ENCODE measurements at regions not wholly inside any gene's neighbourhood (a gene's known extent, or its start where the extent isn't known, plus 50 kb on each side); places are given as distances from the start of the nearest gene placed in this dataset.

- peak; percentile 4 to 16 for DNase-seq
Measured at GRCh38 chr4:174120446-174121295, 162.8 kb downstream of the FBXO8 start.

GRCh38 chr4:174119830-174120229, 163.6 kb downstream of the FBXO8 start:
- DNase-seq: no peak

- no peak for DNase-seq
Measured at GRCh38 chr4:174119051-174119450, 164.4 kb downstream of the FBXO8 start.

- DNase-seq: no peak
Measured at GRCh38 chr4:174118171-174118570, 165.3 kb downstream of the FBXO8 start.

GRCh38 chr4:174117445-174117844, 166.0 kb downstream of the FBXO8 start:
- DNase-seq: no peak

- no peak for DNase-seq
Measured at GRCh38 chr4:174116021-174116420, 167.4 kb downstream of the FBXO8 start.

GRCh38 chr4:174111422-174111821, 172.0 kb downstream of the FBXO8 start:
- DNase-seq: no peak

GRCh38 chr4:174110180-174110579, 173.3 kb downstream of the FBXO8 start:
- DNase-seq: no peak

- no peak for DNase-seq
Measured at GRCh38 chr4:174107746-174108354, 175.6 kb downstream of the FBXO8 start.

- no peak for DNase-seq
Measured at GRCh38 chr4:174105202-174105601, 178.3 kb downstream of the FBXO8 start.

GRCh38 chr4:174100910-174101309, 182.6 kb downstream of the FBXO8 start:
- DNase-seq: no peak

GRCh38 chr4:174099712-174100111, 183.8 kb downstream of the FBXO8 start:
- no peak for DNase-seq

GRCh38 chr4:174096999-174097398, 186.5 kb downstream of the FBXO8 start:
- DNase-seq: no peak

GRCh38 chr4:174096456-174096855, 187.0 kb downstream of the FBXO8 start:
- no peak for DNase-seq

- no peak for DNase-seq
Measured at GRCh38 chr4:174091130-174091529, 192.3 kb downstream of the FBXO8 start.

GRCh38 chr4:174089711-174090110, 193.8 kb downstream of the FBXO8 start:
- DNase-seq: no peak

- no peak for DNase-seq
Measured at GRCh38 chr4:174088795-174089194, 194.7 kb downstream of the FBXO8 start.

- no peak for DNase-seq
Measured at GRCh38 chr4:174086829-174087799, 196.4 kb downstream of the FBXO8 start.

GRCh38 chr4:174084981-174085380, 198.5 kb downstream of the FBXO8 start:
- no peak for DNase-seq

- no peak for DNase-seq
Measured at GRCh38 chr4:174084542-174084941, 198.9 kb downstream of the FBXO8 start.

- DNase-seq: no peak
Measured at GRCh38 chr4:174080361-174080760, 203.1 kb downstream of the FBXO8 start.

- DNase-seq: no peak
Measured at GRCh38 chr4:174071595-174071994, 211.9 kb downstream of the FBXO8 start.

- no peak for DNase-seq
Measured at GRCh38 chr4:174069848-174070330, 213.6 kb downstream of the FBXO8 start.

All from activated CD4-positive, alpha-beta T cell treated with anti-CD3 and anti-CD28 coated beads, Interleukin-2, amount 50 U/mL, for 48 hours (primary cell).